Activated naive CD4-positive, alpha-beta T cell treated with anti-CD3 and anti-CD28 coated beads for 36 hours (primary cell): ENCODE measurements at regions not wholly inside any gene's neighbourhood (a gene's known extent, or its start where the extent isn't known, plus 50 kb on each side); places are given as distances from the start of the nearest gene placed in this dataset.
"Not testable (repeated sequence)": the region's sequence is repeated elsewhere in the genome, so short reads cannot be mapped to it uniquely, and the experiment has no call there.

Experiments
- CTCF ChIA-PET: fragments of 350-600 bp; sonication (Branson Sonifier 250); formaldehyde crosslinking; loops from one replicate; lab custom pipeline; 2021; ENCODE audit warnings: antibody characterized with exemption; lab: Charles Lee
- DNase-seq: peaks from one replicate; pipeline ENCODE4 v3.0.0-alpha.2; 2020
- H3K27ac Mint-ChIP-seq: one replicate; pipeline ENCODE4 v1.8.0; 2021; ENCODE audit warnings: mild to moderate bottlenecking, mixed read lengths
- H3K27me3 Mint-ChIP-seq: one replicate; pipeline ENCODE4 v1.8.0; 2021; ENCODE audit warnings: low read depth, mixed read lengths
- H3K36me3 Mint-ChIP-seq: one replicate; pipeline ENCODE4 v1.8.0; 2021; ENCODE audit warnings: low read depth, mixed read lengths
- H3K4me1 Mint-ChIP-seq: one replicate; pipeline ENCODE4 v1.8.0; 2021; ENCODE audit warnings: low read depth, mixed read lengths
- H3K4me3 Mint-ChIP-seq: one replicate; pipeline ENCODE4 v1.8.0; 2021; ENCODE audit warnings: mild to moderate bottlenecking, moderate library complexity, mixed read lengths
- H3K9me3 Mint-ChIP-seq: one replicate; pipeline ENCODE4 v1.8.0; 2021; ENCODE audit warnings: mixed read lengths
- intact Hi-C: fragments of 100-400 bp; cut with micrococcal nuclease; formaldehyde crosslinking; loops from one replicate; pipeline ENCODE4 v1.15.1; 2023

DNA sequence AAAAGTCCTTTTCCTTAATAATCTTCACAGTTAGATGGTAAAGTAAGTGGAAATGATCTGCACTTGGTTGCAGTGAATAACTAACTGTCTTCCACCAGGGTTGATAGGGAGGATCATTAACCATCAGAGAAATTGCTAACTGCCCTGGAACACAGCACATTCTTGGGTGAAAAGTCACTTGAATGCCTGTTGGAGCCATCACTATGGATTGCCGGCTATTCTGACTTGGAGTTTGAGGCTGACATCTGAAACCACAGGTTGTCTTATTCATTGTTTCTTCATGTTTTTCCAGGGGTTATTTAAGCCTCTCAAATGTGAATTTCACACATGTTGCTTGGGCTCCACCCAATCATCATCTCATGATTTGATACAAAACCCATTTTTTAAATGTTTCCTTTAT is 901.4 kb downstream of the MCTP2 start:
- CTCF ChIA-PET = no interaction called here
- Mint-ChIP-seq H3K27me3 (peaks cover 12% of the 10 kb centered on the region), H3K9me3 (no peaks in the 10 kb centered on the region), H3K4me3 (no peak overlapping the region), H3K36me3 (no peaks in the 10 kb centered on the region), H3K27ac (no peak overlapping the region), H3K4me1 (no peaks in the 10 kb centered on the region)
- DNase-seq = no peak
- intact Hi-C loops = no loop called here

- no peak overlapping the region for H3K27ac Mint-ChIP-seq
- intact Hi-C loops = no loop called here
- DNase-seq = no peak
- CTCF ChIA-PET = no interaction called here
- H3K9me3 Mint-ChIP-seq = no peaks in the 10 kb centered on the region
- no peaks in the 10 kb centered on the region for H3K36me3 Mint-ChIP-seq
- no peaks in the 10 kb centered on the region for H3K4me1 Mint-ChIP-seq
- peaks cover 12% of the 10 kb centered on the region for H3K27me3 Mint-ChIP-seq
- H3K4me3 Mint-ChIP-seq = no peak overlapping the region
Observed at GRCh38 chr15:95134431-95135110, 903.2 kb downstream of the MCTP2 start.

DNA sequence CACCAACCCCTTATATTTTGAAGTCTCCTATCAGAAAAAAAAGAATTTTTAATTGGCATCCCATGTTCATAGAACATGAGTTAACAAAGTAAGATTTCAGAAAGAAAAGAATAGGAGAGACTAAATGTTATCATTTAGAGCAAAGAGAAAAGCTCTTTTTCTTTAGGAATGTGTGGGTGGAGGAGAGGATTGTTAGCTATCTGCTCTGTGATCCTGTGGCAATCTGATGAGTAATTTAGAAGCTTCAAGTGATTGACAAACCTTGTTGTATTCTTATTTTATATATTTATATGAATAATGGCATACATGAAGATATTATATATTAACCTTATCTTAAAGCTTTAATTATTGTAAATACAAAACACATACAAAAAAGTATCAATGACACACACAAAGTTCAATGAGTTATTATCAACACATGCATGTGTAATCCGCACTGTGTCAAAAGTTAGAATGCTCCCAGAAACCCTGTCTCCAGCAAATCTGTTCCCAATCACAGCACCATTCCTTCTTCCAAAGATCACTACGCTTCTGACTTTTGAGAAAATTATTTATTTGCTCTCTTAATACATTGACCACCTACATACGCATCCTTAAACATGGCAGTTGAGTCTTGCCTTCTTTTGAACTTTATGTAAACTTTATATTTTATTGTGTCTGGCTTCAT is 907.4 kb downstream of the MCTP2 start:
- H3K4me3 Mint-ChIP-seq = no peak overlapping the region
- intact Hi-C loops = no loop called here
- H3K27me3 Mint-ChIP-seq = peaks cover 11% of the 10 kb centered on the region
- H3K36me3 Mint-ChIP-seq = no peaks in the 10 kb centered on the region
- DNase-seq = no peak
- CTCF ChIA-PET = no interaction called here
- no peak overlapping the region for H3K27ac Mint-ChIP-seq
- H3K9me3 Mint-ChIP-seq = no peaks in the 10 kb centered on the region
- no peaks in the 10 kb centered on the region for H3K4me1 Mint-ChIP-seq

DNA sequence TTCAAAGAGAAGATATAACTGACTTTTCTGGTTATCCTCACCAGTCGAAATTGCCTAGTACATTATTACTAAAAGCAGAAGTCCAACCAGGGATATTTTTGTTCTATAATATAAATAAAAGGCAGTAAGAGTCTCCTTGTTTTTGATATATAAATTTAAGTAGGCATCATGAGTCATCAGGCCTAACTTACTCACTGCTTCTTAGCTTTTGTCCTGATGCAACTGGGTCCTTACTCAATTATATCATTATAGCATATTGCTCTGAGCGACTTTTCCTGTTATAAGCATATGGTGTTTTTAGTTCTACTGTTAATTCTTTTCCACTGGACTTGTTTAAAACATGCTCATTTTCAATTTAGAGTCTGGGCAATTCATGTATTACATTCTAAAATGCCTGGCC is 910.1 kb downstream of the MCTP2 start:
- CTCF ChIA-PET = no interaction called here
- Mint-ChIP-seq H3K27ac (no peak overlapping the region), H3K9me3 (no peaks in the 10 kb centered on the region)

GRCh38 chr15:95142531-95142930 is 911.2 kb downstream of the MCTP2 start:
- no peaks in the 10 kb centered on the region for H3K36me3 Mint-ChIP-seq
- CTCF ChIA-PET = no interaction called here
- H3K4me3 Mint-ChIP-seq = no peak overlapping the region
- no peak overlapping the region for H3K27ac Mint-ChIP-seq
- DNase-seq = no peak
- no peaks in the 10 kb centered on the region for H3K9me3 Mint-ChIP-seq
- H3K4me1 Mint-ChIP-seq = no peaks in the 10 kb centered on the region
- intact Hi-C loops = no loop called here
- H3K27me3 Mint-ChIP-seq = peaks cover 4% of the 10 kb centered on the region

More for the DNA sequence above, 910.1 kb downstream of the MCTP2 start:
- intact Hi-C loops = no loop called here
- no peak for DNase-seq
- H3K36me3 Mint-ChIP-seq = no peaks in the 10 kb centered on the region
- peaks cover 4% of the 10 kb centered on the region for H3K27me3 Mint-ChIP-seq
- no peaks in the 10 kb centered on the region for H3K4me1 Mint-ChIP-seq
- H3K4me3 Mint-ChIP-seq = no peak overlapping the region

DNA sequence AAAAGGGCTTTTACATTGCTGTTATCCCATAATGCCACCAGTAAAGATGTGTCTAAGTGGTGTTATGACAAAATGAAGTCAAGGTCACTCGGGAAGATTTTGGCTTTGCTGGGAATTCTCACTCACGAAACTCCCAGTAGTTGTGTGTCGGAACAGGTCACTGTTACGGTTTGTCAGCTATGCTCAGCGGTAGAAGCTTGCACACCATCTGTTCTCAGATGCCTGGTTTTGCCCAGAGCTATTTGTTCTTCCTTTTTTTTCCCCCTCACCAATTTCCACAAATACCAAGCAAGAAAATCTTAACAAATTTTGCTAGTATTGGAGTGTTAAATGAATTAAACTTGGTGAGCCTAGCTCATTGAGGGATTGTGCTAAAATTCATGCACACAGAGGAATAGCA is 915.1 kb downstream of the MCTP2 start:
- Mint-ChIP-seq H3K27me3 (peaks cover 4% of the 10 kb centered on the region), H3K36me3 (no peaks in the 10 kb centered on the region), H3K27ac (no peak overlapping the region), H3K9me3 (no peaks in the 10 kb centered on the region), H3K4me3 (no peak overlapping the region), H3K4me1 (no peaks in the 10 kb centered on the region)
- no peak for DNase-seq
- CTCF ChIA-PET = no interaction called here
- intact Hi-C loops = no loop called here

DNA sequence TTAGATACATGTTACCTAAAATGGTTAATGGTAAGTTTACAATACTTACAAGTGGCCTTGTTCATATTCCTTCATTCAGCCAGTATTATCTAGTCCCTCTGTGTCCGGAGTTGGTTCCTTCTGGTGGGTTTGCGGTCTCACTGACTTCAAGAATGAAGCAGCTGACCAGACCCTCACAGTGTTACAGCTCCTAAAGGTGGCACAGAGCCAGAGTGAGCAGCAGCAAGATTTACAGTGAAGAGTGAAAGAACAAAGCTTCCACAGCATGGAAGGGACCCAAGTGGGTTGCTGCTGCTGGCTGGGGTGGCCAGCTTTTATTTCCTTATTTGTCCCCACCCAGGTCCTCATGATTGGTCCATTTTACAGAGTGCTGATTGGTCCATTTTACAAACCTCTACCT is 916.8 kb downstream of the MCTP2 start:
- intact Hi-C loops = no loop called here
- CTCF ChIA-PET = no interaction called here
- Mint-ChIP-seq H3K9me3 (peaks cover 2% of the 10 kb centered on the region), H3K27ac (no peak overlapping the region), H3K36me3 (no peaks in the 10 kb centered on the region), H3K27me3 (no peaks in the 10 kb centered on the region), H3K4me1 (no peaks in the 10 kb centered on the region), H3K4me3 (no peak overlapping the region)
- DNase-seq = no peak

DNA sequence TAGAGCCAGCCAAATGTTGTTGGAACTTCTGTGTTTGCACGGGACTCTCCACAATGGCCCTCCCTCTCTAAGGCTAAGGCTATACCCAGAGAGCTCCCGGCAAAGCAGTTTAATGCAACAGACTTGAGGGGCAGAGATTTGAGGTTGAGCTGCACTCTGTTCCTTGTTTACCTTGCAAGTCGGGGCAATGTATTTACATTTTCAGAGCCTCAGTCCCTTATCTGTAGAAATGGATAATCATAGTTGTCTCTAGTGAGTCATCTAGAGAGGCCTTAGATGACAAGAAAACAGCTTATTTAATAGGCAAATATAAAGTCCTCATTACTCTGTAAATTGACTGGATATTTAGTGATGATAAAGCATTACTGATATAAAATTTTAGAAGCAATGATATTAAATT is 917.7 kb downstream of the MCTP2 start:
- no peaks in the 10 kb centered on the region for H3K27me3 Mint-ChIP-seq
- CTCF ChIA-PET = no interaction called here
- intact Hi-C loops = no loop called here
- peaks cover 9% of the 10 kb centered on the region for H3K9me3 Mint-ChIP-seq
- H3K4me1 Mint-ChIP-seq = no peaks in the 10 kb centered on the region
- no peak overlapping the region for H3K27ac Mint-ChIP-seq
- no peak overlapping the region for H3K4me3 Mint-ChIP-seq
- no peak for DNase-seq
- no peaks in the 10 kb centered on the region for H3K36me3 Mint-ChIP-seq

GRCh38 chr15:95149771-95150170 is 918.4 kb downstream of the MCTP2 start:
- intact Hi-C loops = no loop called here
- no peak for DNase-seq
- Mint-ChIP-seq H3K27me3 (no peaks in the 10 kb centered on the region), H3K4me1 (no peaks in the 10 kb centered on the region), H3K27ac (no peak overlapping the region), H3K9me3 (peaks cover 11% of the 10 kb centered on the region), H3K4me3 (no peak overlapping the region), H3K36me3 (no peaks in the 10 kb centered on the region)
- CTCF ChIA-PET = no interaction called here

GRCh38 chr15:95150466-95150865 is 919.1 kb downstream of the MCTP2 start:
- no peak for DNase-seq
- intact Hi-C loops = no loop called here
- CTCF ChIA-PET = no interaction called here
- Mint-ChIP-seq H3K27me3 (no peaks in the 10 kb centered on the region), H3K4me1 (no peaks in the 10 kb centered on the region), H3K9me3 (peaks cover 14% of the 10 kb centered on the region), H3K4me3 (no peak overlapping the region), H3K36me3 (no peaks in the 10 kb centered on the region), H3K27ac (no peak overlapping the region)

GRCh38 chr15:95152741-95153140 is 921.4 kb downstream of the MCTP2 start:
- Mint-ChIP-seq H3K9me3 (peaks cover 14% of the 10 kb centered on the region), H3K27ac (no peak overlapping the region), H3K4me3 (no peak overlapping the region), H3K36me3 (no peaks in the 10 kb centered on the region), H3K27me3 (no peaks in the 10 kb centered on the region), H3K4me1 (no peaks in the 10 kb centered on the region)
- intact Hi-C loops = no loop called here
- no peak for DNase-seq
- CTCF ChIA-PET = no interaction called here

GRCh38 chr15:95153201-95153600 is 921.8 kb downstream of the MCTP2 start:
- DNase-seq, H3K27ac Mint-ChIP-seq, H3K4me3 Mint-ChIP-seq, CTCF ChIA-PET, H3K27me3 Mint-ChIP-seq, H3K4me1 Mint-ChIP-seq, H3K36me3 Mint-ChIP-seq, intact Hi-C loops: not testable (repeated sequence)
- peaks cover 14% of the 10 kb centered on the region for H3K9me3 Mint-ChIP-seq

GRCh38 chr15:95160316-95160715 is 929.0 kb downstream of the MCTP2 start:
- CTCF ChIA-PET = no interaction called here
- no peaks in the 10 kb centered on the region for H3K9me3 Mint-ChIP-seq
- no peaks in the 10 kb centered on the region for H3K4me1 Mint-ChIP-seq
- H3K36me3 Mint-ChIP-seq = no peaks in the 10 kb centered on the region
- peaks cover 9% of the 10 kb centered on the region for H3K27me3 Mint-ChIP-seq
- H3K27ac Mint-ChIP-seq = no peak overlapping the region
- no peak for DNase-seq
- intact Hi-C loops = no loop called here
- no peak overlapping the region for H3K4me3 Mint-ChIP-seq
